Breast epithelium (tissue), 4 donors: ENCODE measurements at regions not wholly inside any gene's neighbourhood (a gene's known extent, or its start where the extent isn't known, plus 50 kb on each side); places are given as distances from the start of the nearest gene placed in this dataset.
A peak's percentile ranks its signal among the peaks of the same experiment; 100 is the strongest.

Experiments
- DNase-seq, 2 donors: peaks; one replicate each; pipeline ENCODE4 v3.0.0-alpha.2; 2019; ENCODE audit warnings: low spot score in 2 of 2
- H3K27ac ChIP-seq, 2 donors: fragments of 200-600 bp; sonication (generic) in 1 of 2; one replicate each; pipeline ENCODE4 v1.5.1; 2016 to 2019; ENCODE audit warnings: mild to moderate bottlenecking in 1 of 2
- H3K27me3 ChIP-seq, 2 donors: fragments of 200-600 bp; sonication (generic) in 1 of 2; one replicate each; pipeline versions ENCODE4 v1.5.1 to v1.6.0; 2017 to 2019; ENCODE audit warnings: control low read depth in 1 of 2, mild to moderate bottlenecking in 1 of 2
- H3K36me3 ChIP-seq: fragments of 200-600 bp; one replicate; pipeline ENCODE4 v1.5.1; 2019
- H3K4me1 ChIP-seq, 2 donors: fragments of 200-600 bp; sonication (generic); one replicate each; pipeline ENCODE4 v1.5.1; 2016 to 2019; ENCODE audit warnings: control low read depth in 1 of 2
- H3K4me3 ChIP-seq, 3 donors: fragments of 200-600 bp; sonication (generic); 1 replicate in 2 of 3; 2 replicates in 1 of 3; pipeline ENCODE4 v1.5.1; 2016 to 2019; ENCODE audit warnings: mild to moderate bottlenecking in 3 of 3, moderate library complexity in 2 of 3
- H3K9me3 ChIP-seq, 2 donors: fragments of 200-600 bp; sonication (generic) in 1 of 2; one replicate each; pipeline ENCODE4 v1.5.1; 2016 to 2019; ENCODE audit warnings: control low read depth in 1 of 2
- POLR2A ChIP-seq: fragments of 450-650 bp; IDR thresholded peaks from one replicate; pipeline ENCODE4 v1.6.1; 2016; ENCODE audit warnings: antibody characterized with exemption, mild to moderate bottlenecking, moderate library complexity
- POLR2AphosphoS5 ChIP-seq, 3 donors: sonication (generic); formaldehyde crosslinking; IDR thresholded peaks; one replicate each; pipeline ENCODE4 v1.6.1; 2017; ENCODE audit warnings: antibody characterized with exemption in 3 of 3
- intact Hi-C: fragments of 100-400 bp; cut with DNase I; formaldehyde crosslinking; loops from one replicate; pipeline ENCODE4 v1.15.1; 2023; ENCODE audit warnings: low total_unique reads
- TF ChIP-seq, protein P1 (sequence below), 3 donors: fragments of 450-650 bp; IDR thresholded peaks; one replicate each; pipeline ENCODE4 v1.5.1; 2016 to 2017; ENCODE audit warnings: antibody characterized with exemption in 3 of 3, mild to moderate bottlenecking in 3 of 3, moderate library complexity in 3 of 3

- Histone ChIP-seq H3K9me3 (peaks cover 14 to 17% of the 10 kb centered on the region in 2 donors), H3K27me3 (no peaks in the 10 kb centered on the region), H3K27ac (no peak overlapping the region), H3K4me3 (no peak overlapping the region), H3K4me1 (no peaks in the 10 kb centered on the region), H3K36me3 (no peaks in the 10 kb centered on the region)
- intact Hi-C loops, result no loop called here
- TF ChIP-seq POLR2A (no peak), POLR2AphosphoS5 (IDR thresholded peaks at IDR 0.05) (no peak)
- TF ChIP-seq, protein P1, sequence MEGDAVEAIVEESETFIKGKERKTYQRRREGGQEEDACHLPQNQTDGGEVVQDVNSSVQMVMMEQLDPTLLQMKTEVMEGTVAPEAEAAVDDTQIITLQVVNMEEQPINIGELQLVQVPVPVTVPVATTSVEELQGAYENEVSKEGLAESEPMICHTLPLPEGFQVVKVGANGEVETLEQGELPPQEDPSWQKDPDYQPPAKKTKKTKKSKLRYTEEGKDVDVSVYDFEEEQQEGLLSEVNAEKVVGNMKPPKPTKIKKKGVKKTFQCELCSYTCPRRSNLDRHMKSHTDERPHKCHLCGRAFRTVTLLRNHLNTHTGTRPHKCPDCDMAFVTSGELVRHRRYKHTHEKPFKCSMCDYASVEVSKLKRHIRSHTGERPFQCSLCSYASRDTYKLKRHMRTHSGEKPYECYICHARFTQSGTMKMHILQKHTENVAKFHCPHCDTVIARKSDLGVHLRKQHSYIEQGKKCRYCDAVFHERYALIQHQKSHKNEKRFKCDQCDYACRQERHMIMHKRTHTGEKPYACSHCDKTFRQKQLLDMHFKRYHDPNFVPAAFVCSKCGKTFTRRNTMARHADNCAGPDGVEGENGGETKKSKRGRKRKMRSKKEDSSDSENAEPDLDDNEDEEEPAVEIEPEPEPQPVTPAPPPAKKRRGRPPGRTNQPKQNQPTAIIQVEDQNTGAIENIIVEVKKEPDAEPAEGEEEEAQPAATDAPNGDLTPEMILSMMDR (IDR thresholded peaks at IDR 0.05), result no peak
- no peak for DNase-seq
Measured at GRCh38 chr12:89189448-89189847, 162.9 kb downstream of the DUSP6 start.

DNA sequence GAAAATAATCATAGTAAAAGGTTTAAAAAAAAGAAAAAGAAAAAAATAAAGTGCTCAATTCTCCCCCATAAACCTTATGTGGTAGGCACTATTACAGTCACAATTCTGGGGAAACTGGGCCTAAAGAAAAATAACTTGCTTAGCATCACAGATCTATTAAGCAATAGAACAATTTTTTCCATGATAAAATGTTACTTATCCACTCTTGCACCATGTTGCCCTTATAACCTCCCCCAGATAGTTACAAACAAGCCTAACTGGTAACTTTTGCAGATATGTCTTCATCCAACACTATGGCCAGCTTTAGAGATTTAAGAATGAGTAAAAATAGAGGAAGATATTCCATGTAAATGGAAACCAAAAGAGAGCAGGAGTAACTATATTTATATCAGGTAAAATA, 164.8 kb downstream of the DUSP6 start:
- Histone ChIP-seq H3K9me3 (peaks cover 14 to 17% of the 10 kb centered on the region in 2 donors), H3K4me3 (no peak overlapping the region), H3K4me1 (no peaks in the 10 kb centered on the region), H3K36me3 (no peaks in the 10 kb centered on the region), H3K27ac (no peak overlapping the region), H3K27me3 (no peaks in the 10 kb centered on the region)
- TF ChIP-seq, protein P1 (IDR thresholded peaks at IDR 0.05), result no peak
- DNase-seq, result no peak
- intact Hi-C loops, result no loop called here

DNA sequence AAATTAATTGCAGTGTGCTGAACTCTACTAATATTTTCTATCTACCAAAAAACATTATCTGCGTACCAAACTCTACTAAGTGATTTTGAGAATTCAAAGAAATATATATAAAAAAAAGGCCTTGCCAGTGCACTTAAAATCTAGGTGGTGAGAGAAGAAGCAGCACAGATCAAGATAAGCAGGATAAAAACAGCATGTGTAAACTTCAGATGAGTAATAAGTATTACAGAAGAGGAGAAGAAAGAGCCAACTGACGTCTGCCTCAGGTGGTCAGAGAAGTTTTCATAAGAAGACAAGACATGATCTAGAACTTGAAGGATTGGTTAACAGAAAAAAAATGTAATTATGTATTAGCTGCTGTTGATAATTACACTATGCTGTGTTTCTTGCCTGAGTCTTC, 166.4 kb downstream of the DUSP6 start:
- intact Hi-C loops, result no loop called here
- TF ChIP-seq, protein P1 (IDR thresholded peaks at IDR 0.05), result no peak
- TF ChIP-seq POLR2A (no peak), POLR2AphosphoS5 (IDR thresholded peaks at IDR 0.05) (no peak)
- no peak for DNase-seq
- Histone ChIP-seq H3K4me1 (peaks cover 0 to under 1% of the 10 kb centered on the region in 2 donors), H3K9me3 (peaks cover 14 to 17% of the 10 kb centered on the region in 2 donors), H3K36me3 (no peaks in the 10 kb centered on the region), H3K4me3 (no peak overlapping the region), H3K27ac (no peak overlapping the region), H3K27me3 (no peaks in the 10 kb centered on the region)

DNA sequence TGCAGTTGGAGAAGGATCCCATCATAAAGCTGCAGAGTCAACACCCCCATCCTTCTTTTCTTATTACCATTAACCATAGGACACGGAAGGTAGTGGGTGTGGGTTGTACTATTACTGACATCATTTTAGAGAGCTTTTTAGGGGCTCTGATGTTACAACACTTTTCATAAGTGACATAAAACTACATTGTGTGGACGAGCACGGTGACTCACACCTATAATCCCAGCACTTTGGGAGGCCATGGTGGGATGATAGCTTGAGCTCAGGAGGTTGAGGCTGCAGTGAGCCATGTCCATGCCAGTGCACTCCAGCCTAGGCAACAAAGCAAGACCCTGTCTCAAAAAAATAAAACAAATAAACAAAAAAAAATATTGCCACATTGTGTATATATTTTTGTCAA, 167.1 kb downstream of the DUSP6 start:
- Histone ChIP-seq H3K27me3 (no peaks in the 10 kb centered on the region), H3K4me3 (no peak overlapping the region), H3K4me1 (peaks cover 0 to 5% of the 10 kb centered on the region in 2 donors), H3K36me3 (no peaks in the 10 kb centered on the region), H3K27ac (no peak overlapping the region), H3K9me3 (peaks cover 10 to 13% of the 10 kb centered on the region in 2 donors)
- DNase-seq, result no peak
- intact Hi-C loops, result no loop called here
- no peak for TF ChIP-seq POLR2A
- TF ChIP-seq, protein P1 (IDR thresholded peaks at IDR 0.05), result no peak
- TF ChIP-seq POLR2AphosphoS5 (IDR thresholded peaks at IDR 0.05), result no peak

GRCh38 chr12:89183985-89184435, 168.3 kb downstream of the DUSP6 start:
- peak overlapping the region in 1 of 2 donors; percentile 30 for H3K27ac ChIP-seq
- no peaks in the 10 kb centered on the region for H3K36me3 ChIP-seq
- H3K9me3 ChIP-seq, result peaks cover 2 to 5% of the 10 kb centered on the region in 2 donors
- DNase-seq, result peak in 1 of 2 donors; percentile 27
- intact Hi-C loops, result no loop called here
- H3K27me3 ChIP-seq, result no peaks in the 10 kb centered on the region
- no peak overlapping the region for H3K4me3 ChIP-seq
- TF ChIP-seq POLR2A, result no peak
- peak; percentile 28 to 94 (median 50) for TF ChIP-seq POLR2AphosphoS5 (IDR thresholded peaks at IDR 0.05)
- H3K4me1 ChIP-seq, result peaks cover 0 to 5% of the 10 kb centered on the region in 2 donors
